Astrocyte (in vitro differentiated cells and primary cell): ENCODE measurements at regions not wholly inside any gene's neighbourhood (a gene's known extent, or its start where the extent isn't known, plus 50 kb on each side); places are given as distances from the start of the nearest gene placed in this dataset.
A peak's percentile ranks its signal among the peaks of the same experiment; 100 is the strongest.
"Not testable (repeated sequence)": the region's sequence is repeated elsewhere in the genome, so short reads cannot be mapped to it uniquely, and the experiment has no call there.

Experiments used
- DNase-seq: peaks from one replicate; pipeline ENCODE4 v3.0.0-alpha.2; 2010; ENCODE audit warnings: low read depth
- FAIRE-seq: peaks from 2 replicates; lab custom pipeline; 2011; peaks lifted over from hg19 to GRCh38; lab: Jason Lieb, UNC
- H2AFZ ChIP-seq: 2 replicates; pipeline ENCODE4 v1.6.0; 2012; ENCODE audit warnings: low read depth, low read length, inconsistent platforms
- H3K27ac ChIP-seq: 2 replicates; pipeline ENCODE4 v1.5.1; 2011; ENCODE audit warnings: low read depth, low read length, inconsistent platforms
- H3K27me3 ChIP-seq: 2 replicates; pipeline ENCODE4 v1.6.0; 2011; ENCODE audit warnings: low read length, inconsistent platforms; ENCODE audit not compliant: insufficient read depth
- H3K36me3 ChIP-seq: 2 replicates; pipeline ENCODE4 v1.5.1; 2011; ENCODE audit warnings: low read length, inconsistent platforms; ENCODE audit not compliant: insufficient read depth
- H3K4me1 ChIP-seq: 2 replicates; pipeline ENCODE4 v1.5.1; 2011; ENCODE audit warnings: low read length, inconsistent platforms; ENCODE audit not compliant: insufficient read depth
- H3K4me2 ChIP-seq: 2 replicates; pipeline ENCODE4 v1.6.0; 2012; ENCODE audit warnings: low read length, inconsistent platforms
- H3K4me3 ChIP-seq: 2 replicates; pipeline ENCODE4 v1.5.1; 2011; ENCODE audit warnings: low read depth, mild to moderate bottlenecking, low read length, inconsistent platforms; ENCODE audit not compliant: insufficient read depth
- H3K79me2 ChIP-seq: 2 replicates; pipeline ENCODE4 v1.6.0; 2012; ENCODE audit warnings: mild to moderate bottlenecking, low read length, inconsistent platforms; ENCODE audit not compliant: insufficient read depth
- H3K9ac ChIP-seq: 2 replicates; pipeline ENCODE4 v1.6.0; 2012; ENCODE audit warnings: mild to moderate bottlenecking, low read length, inconsistent platforms
- H3K9me3 ChIP-seq: 2 replicates; pipeline ENCODE4 v1.5.1; 2012; ENCODE audit warnings: low read depth, mild to moderate bottlenecking, low read length, inconsistent platforms; ENCODE audit not compliant: insufficient read depth
- H4K20me1 ChIP-seq: 2 replicates; pipeline ENCODE4 v1.6.0; 2012; ENCODE audit warnings: low read length, inconsistent platforms; ENCODE audit not compliant: insufficient read depth
- H3K27ac Mint-ChIP-seq: one replicate; pipeline ENCODE4 v1.8.0; 2021; ENCODE audit warnings: mild to moderate bottlenecking, mixed read lengths; ENCODE audit not compliant: unreplicated experiment
- H3K27me3 Mint-ChIP-seq: one replicate; pipeline ENCODE4 v1.8.0; 2021; ENCODE audit warnings: low read depth, mixed read lengths; ENCODE audit not compliant: unreplicated experiment
- H3K36me3 Mint-ChIP-seq: one replicate; pipeline ENCODE4 v1.8.0; 2021; ENCODE audit warnings: low read depth, mixed read lengths; ENCODE audit not compliant: unreplicated experiment
- H3K4me1 Mint-ChIP-seq: one replicate; pipeline ENCODE4 v1.8.0; 2021; ENCODE audit warnings: low read depth, mixed read lengths; ENCODE audit not compliant: unreplicated experiment
- H3K4me3 Mint-ChIP-seq: one replicate; pipeline ENCODE4 v1.8.0; 2021; ENCODE audit warnings: mild to moderate bottlenecking, moderate library complexity, mixed read lengths; ENCODE audit not compliant: unreplicated experiment
- H3K9me3 Mint-ChIP-seq: one replicate; pipeline ENCODE4 v1.8.0; 2021; ENCODE audit warnings: mild to moderate bottlenecking, mixed read lengths; ENCODE audit not compliant: unreplicated experiment
- EZH2 ChIP-seq: IDR thresholded peaks from 2 replicates; pipeline ENCODE4 v1.6.1; 2012; ENCODE audit warnings: mild to moderate bottlenecking, low read length, inconsistent platforms; ENCODE audit not compliant: insufficient read depth
- TF ChIP-seq, protein P1 (sequence below): IDR thresholded peaks from 2 replicates; pipeline ENCODE4 v1.5.1; 2011; ENCODE audit warnings: low read depth, mild to moderate bottlenecking, inconsistent platforms, low read length, moderate library complexity; ENCODE audit not compliant: insufficient read depth

DNA sequence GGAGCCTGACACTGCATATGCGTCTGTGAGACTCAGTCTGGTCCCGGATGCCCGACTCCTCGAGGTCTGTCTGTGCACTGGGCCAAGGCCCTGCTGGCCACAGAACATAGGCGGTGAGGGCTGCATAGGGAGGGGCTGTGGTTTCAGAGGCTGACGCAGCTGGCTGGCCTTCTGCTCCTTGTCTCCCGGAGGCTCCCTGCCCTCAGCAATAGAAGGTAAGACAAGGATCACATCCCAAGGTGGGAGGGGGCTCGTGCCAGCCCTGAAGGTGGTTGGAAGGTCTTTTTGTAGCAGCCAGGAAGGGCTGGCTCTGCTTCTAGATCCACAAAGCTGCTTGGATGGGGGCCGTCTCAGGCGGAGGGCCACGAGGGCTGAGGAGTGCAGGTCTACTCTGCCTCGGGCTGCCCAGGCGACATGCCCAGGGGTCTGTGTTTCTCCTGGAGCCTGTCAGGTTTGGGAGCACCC lies 239.8 kb upstream of the SULF2 start:
- Histone ChIP-seq H3K9ac (peak overlapping the region; percentile 74), H2AFZ (peak overlapping the region; percentile 46), H3K36me3 (no peaks in the 10 kb centered on the region), H3K4me1 (peaks cover 14% of the 10 kb centered on the region), H3K79me2 (no peaks in the 10 kb centered on the region), H3K4me2 (peak overlapping the region; percentile 72), H3K9me3 (no peaks in the 10 kb centered on the region), H3K4me3 (no peak overlapping the region), H4K20me1 (no peaks in the 10 kb centered on the region), H3K27ac (peak overlapping the region; percentile 78), H3K27me3 (no peaks in the 10 kb centered on the region)
- peaks cover 10% of the 10 kb centered on the region for H3K27me3 Mint-ChIP-seq
- H3K36me3 Mint-ChIP-seq, result no peaks in the 10 kb centered on the region
- FAIRE-seq (no peak), DNase-seq (peak; percentile 98)
- TF ChIP-seq, protein P1, sequence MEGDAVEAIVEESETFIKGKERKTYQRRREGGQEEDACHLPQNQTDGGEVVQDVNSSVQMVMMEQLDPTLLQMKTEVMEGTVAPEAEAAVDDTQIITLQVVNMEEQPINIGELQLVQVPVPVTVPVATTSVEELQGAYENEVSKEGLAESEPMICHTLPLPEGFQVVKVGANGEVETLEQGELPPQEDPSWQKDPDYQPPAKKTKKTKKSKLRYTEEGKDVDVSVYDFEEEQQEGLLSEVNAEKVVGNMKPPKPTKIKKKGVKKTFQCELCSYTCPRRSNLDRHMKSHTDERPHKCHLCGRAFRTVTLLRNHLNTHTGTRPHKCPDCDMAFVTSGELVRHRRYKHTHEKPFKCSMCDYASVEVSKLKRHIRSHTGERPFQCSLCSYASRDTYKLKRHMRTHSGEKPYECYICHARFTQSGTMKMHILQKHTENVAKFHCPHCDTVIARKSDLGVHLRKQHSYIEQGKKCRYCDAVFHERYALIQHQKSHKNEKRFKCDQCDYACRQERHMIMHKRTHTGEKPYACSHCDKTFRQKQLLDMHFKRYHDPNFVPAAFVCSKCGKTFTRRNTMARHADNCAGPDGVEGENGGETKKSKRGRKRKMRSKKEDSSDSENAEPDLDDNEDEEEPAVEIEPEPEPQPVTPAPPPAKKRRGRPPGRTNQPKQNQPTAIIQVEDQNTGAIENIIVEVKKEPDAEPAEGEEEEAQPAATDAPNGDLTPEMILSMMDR, result no peak
- no peak for TF ChIP-seq EZH2
- H3K27ac Mint-ChIP-seq, result no peak overlapping the region
- no peak overlapping the region for H3K4me3 Mint-ChIP-seq
- H3K4me1 Mint-ChIP-seq, result peaks cover 6% of the 10 kb centered on the region
- peaks cover 3% of the 10 kb centered on the region for H3K9me3 Mint-ChIP-seq

DNA sequence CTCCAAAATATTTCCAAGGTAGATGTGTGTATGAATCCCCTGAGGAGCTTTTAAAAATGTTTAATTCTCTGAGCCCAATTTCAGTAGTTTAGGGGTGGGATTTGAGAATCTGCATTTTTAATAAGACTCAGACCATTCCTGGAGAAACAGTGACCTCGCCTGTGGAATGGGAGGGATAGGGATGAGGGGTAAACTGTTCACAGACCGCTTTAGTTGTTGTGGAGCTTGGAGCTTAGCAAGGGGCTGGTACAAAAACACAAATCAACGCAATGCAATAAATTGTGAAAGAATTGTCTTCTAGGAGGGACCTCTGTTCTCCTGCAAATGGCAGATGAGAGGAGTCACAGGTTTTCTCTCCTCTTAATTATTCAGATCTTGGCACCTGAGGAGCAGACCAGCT lies 239.3 kb upstream of the SULF2 start:
- DNase-seq (no peak), FAIRE-seq (no peak)
- Mint-ChIP-seq H3K27ac (no peak overlapping the region), H3K27me3 (peaks cover 13% of the 10 kb centered on the region), H3K9me3 (peaks cover 3% of the 10 kb centered on the region), H3K4me1 (peaks cover 7% of the 10 kb centered on the region), H3K36me3 (no peaks in the 10 kb centered on the region), H3K4me3 (no peak overlapping the region)
- Histone ChIP-seq H3K9ac (peak overlapping the region; percentile 74), H3K27me3 (no peaks in the 10 kb centered on the region), H3K4me3 (no peak overlapping the region), H3K27ac (peak overlapping the region; percentile 78), H3K79me2 (no peaks in the 10 kb centered on the region), H3K9me3 (no peaks in the 10 kb centered on the region), H3K36me3 (no peaks in the 10 kb centered on the region), H2AFZ (peak overlapping the region; percentile 46), H4K20me1 (no peaks in the 10 kb centered on the region), H3K4me2 (peak overlapping the region; percentile 72), H3K4me1 (peaks cover 17% of the 10 kb centered on the region)
- TF ChIP-seq, protein P1, result no peak
- TF ChIP-seq EZH2, result no peak

DNA sequence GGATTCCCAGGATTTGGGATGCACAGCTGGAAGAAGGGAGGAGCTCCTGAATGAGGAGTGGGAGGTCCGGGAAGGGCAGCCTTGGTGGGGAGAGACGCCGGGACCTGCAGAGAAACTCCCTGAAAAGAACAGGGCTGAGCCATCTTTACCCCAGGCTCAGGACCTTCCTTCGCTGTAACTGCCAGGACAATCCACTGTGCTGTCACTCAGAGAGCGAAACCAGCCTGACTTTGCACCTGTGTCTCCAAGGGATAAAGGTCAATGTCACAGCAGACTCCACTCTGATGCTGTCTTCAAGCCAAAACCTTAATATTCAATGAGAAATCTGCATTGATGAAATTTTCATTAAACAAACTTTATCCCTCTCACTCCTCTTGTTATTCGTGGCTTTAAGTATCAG lies 235.4 kb upstream of the SULF2 start:
- not testable (repeated sequence) for H3K27ac Mint-ChIP-seq, H3K27ac ChIP-seq, H2AFZ ChIP-seq, H3K4me3 Mint-ChIP-seq, H3K36me3 Mint-ChIP-seq, H3K36me3 ChIP-seq, H3K27me3 ChIP-seq, H3K79me2 ChIP-seq, H3K9ac ChIP-seq, H3K9me3 ChIP-seq, H4K20me1 ChIP-seq, H3K4me3 ChIP-seq, DNase-seq, H3K9me3 Mint-ChIP-seq, H3K4me2 ChIP-seq, FAIRE-seq
- peaks cover 42% of the 10 kb centered on the region for H3K4me1 ChIP-seq
- peaks cover 16% of the 10 kb centered on the region for H3K27me3 Mint-ChIP-seq
- H3K4me1 Mint-ChIP-seq, result peaks cover 22% of the 10 kb centered on the region
